Stimulated activated CD8-positive, alpha-beta memory T cell treated with anti-CD3 and anti-CD28 coated beads, Interleukin-15, amount 100 ng/mL, for 4 hours (primary cell): ENCODE measurements at regions not wholly inside any gene's neighbourhood (a gene's known extent, or its start where the extent isn't known, plus 50 kb on each side); places are given as distances from the start of the nearest gene placed in this dataset.

Experiments used
- DNase-seq, 2 donors: peaks; one replicate each; pipeline ENCODE4 v3.0.0-alpha.2; 2020; ENCODE audit warnings: low read depth in 2 of 2

- DNase-seq: no peak
These were observed 853.8 kb downstream of the MAFB start for GRCh38 chr20:39835130-39835842.

- no peak for DNase-seq
These were observed 858.1 kb downstream of the MAFB start for GRCh38 chr20:39830903-39831302.

- no peak for DNase-seq
These were observed 859.4 kb downstream of the MAFB start for GRCh38 chr20:39829661-39830060.

- no peak for DNase-seq
These were observed 859.8 kb downstream of the MAFB start for GRCh38 chr20:39829256-39829655.

- no peak for DNase-seq
These were observed 863.1 kb downstream of the MAFB start for GRCh38 chr20:39825950-39826349.

GRCh38 chr20:39825524-39825923 is 863.4 kb downstream of the DHX35 start:
- no peak for DNase-seq

GRCh38 chr20:39823224-39823623 is 861.1 kb downstream of the DHX35 start:
- DNase-seq: no peak

- DNase-seq: no peak
These were observed 860.5 kb downstream of the DHX35 start for GRCh38 chr20:39822667-39823066.

- DNase-seq: no peak
These were observed 851.2 kb downstream of the DHX35 start for GRCh38 chr20:39813190-39813829.

GRCh38 chr20:39812116-39812515 is 850.0 kb downstream of the DHX35 start:
- DNase-seq: no peak

GRCh38 chr20:39810309-39810708 is 848.2 kb downstream of the DHX35 start:
- no peak for DNase-seq

GRCh38 chr20:39808613-39809012 is 846.5 kb downstream of the DHX35 start:
- no peak for DNase-seq

GRCh38 chr20:39800548-39800947 is 838.4 kb downstream of the DHX35 start:
- no peak for DNase-seq

GRCh38 chr20:39800111-39800510 is 838.0 kb downstream of the DHX35 start:
- DNase-seq: no peak

- no peak for DNase-seq
These were observed 837.3 kb downstream of the DHX35 start for GRCh38 chr20:39799366-39799965.

GRCh38 chr20:39795401-39796272 is 833.5 kb downstream of the DHX35 start:
- no peak for DNase-seq

- no peak for DNase-seq
These were observed 830.2 kb downstream of the DHX35 start for GRCh38 chr20:39792334-39792733.

- DNase-seq: no peak
These were observed 827.3 kb downstream of the DHX35 start for GRCh38 chr20:39789411-39789810.

- DNase-seq: no peak
These were observed 823.2 kb downstream of the DHX35 start for GRCh38 chr20:39785252-39785917.

GRCh38 chr20:39784693-39785092 is 822.5 kb downstream of the DHX35 start:
- no peak for DNase-seq

- no peak for DNase-seq
These were observed 816.9 kb downstream of the DHX35 start for GRCh38 chr20:39778847-39779604.
